ENCODE measurements at regions not wholly inside any gene's neighbourhood (a gene's known extent, or its start where the extent isn't known, plus 50 kb on each side); places are given as distances from the start of the nearest gene placed in this dataset.

- DNase-seq: no peak
Observed at GRCh38 chr6:8529250-8529649, 93.9 kb upstream of the SLC35B3 start.

- DNase-seq: no peak
Observed at GRCh38 chr6:8527818-8528217, 92.5 kb upstream of the SLC35B3 start.

GRCh38 chr6:8526624-8527023 lies 91.3 kb upstream of the SLC35B3 start:
- DNase-seq: no peak

GRCh38 chr6:8525370-8525769 lies 90.0 kb upstream of the SLC35B3 start:
- no peak for DNase-seq

- no peak for DNase-seq
Observed at GRCh38 chr6:8513174-8513573, 77.8 kb upstream of the SLC35B3 start.

- DNase-seq: no peak
Observed at GRCh38 chr6:8507286-8507685, 71.9 kb upstream of the SLC35B3 start.

GRCh38 chr6:8506126-8506525 lies 70.8 kb upstream of the SLC35B3 start:
- DNase-seq: no peak

- no peak for DNase-seq
Observed at GRCh38 chr6:8499540-8499939, 64.2 kb upstream of the SLC35B3 start.

GRCh38 chr6:8494730-8495129 lies 59.4 kb upstream of the SLC35B3 start:
- no peak for DNase-seq

- DNase-seq: no peak
Observed at GRCh38 chr6:8492536-8493133, 57.3 kb upstream of the SLC35B3 start.
